HepG2 (cell line): ENCODE measurements at regions not wholly inside any gene's neighbourhood (a gene's known extent, or its start where the extent isn't known, plus 50 kb on each side); places are given as distances from the start of the nearest gene placed in this dataset.

Source experiments
- ATAC-seq: fragments of 200-7000 bp; cut with Tn5 transposase; 3 replicates; pipeline ENCODE4 v1.9.1; 2020; ENCODE audit warnings: mild to moderate bottlenecking, moderate library complexity
- BruUV-seq: library from RNA; stranded (reverse); fragments of 400-500 nt; replicated peaks from 2 replicates; lab custom pipeline; 2021; lab: Mats Ljungman, UMichigan
- CTCF ChIA-PET: fragments of 300-600 bp; formaldehyde crosslinking; extraction: SDS; loops from one replicate; lab custom pipeline; 2021; ENCODE audit warnings: low total read pairs, inconsistent platforms, low intra/inter-chr PET ratio; lab: Yijun Ruan, JAX
- POLR2A ChIA-PET: fragments of 350-600 bp; sonication (Branson Sonifier 250); formaldehyde crosslinking; loops from one replicate; lab custom pipeline; 2020; ENCODE audit warnings: antibody characterized with exemption, inconsistent platforms; lab: Yijun Ruan, JAX
- DNase-seq: peaks from one replicate; pipeline ENCODE4 v3.0.0-alpha.2; 2015; ENCODE audit warnings: low spot score
- FAIRE-seq: peaks from 3 replicates; lab custom pipeline; 2011; peaks lifted over from hg19 to GRCh38; lab: Jason Lieb, UNC
- H2AFZ ChIP-seq: one replicate; pipeline ENCODE4 v1.6.1; 2011; ENCODE audit warnings: low read length, inconsistent platforms
- H3K27ac ChIP-seq: fragments of 300-600 bp; 3 replicates; pipeline ENCODE4 v1.8.0; 2011; ENCODE audit warnings: mixed run types, mild to moderate bottlenecking, mixed read lengths, low read length, inconsistent platforms; ENCODE audit not compliant: insufficient read depth; ENCODE audit errors: extremely low read length
- H3K27me3 ChIP-seq, 2 experiments: fragments of 200-600 bp in 1 of 2; 2 replicates in 1 of 2; 3 replicates in 1 of 2; pipeline versions ENCODE4 v1.6.0 to v1.8.0; 2011; ENCODE audit warnings: low read length in 2 of 2, mild to moderate bottlenecking in 2 of 2, moderate library complexity in 2 of 2, inconsistent platforms in 1 of 2; ENCODE audit not compliant: insufficient read depth in 2 of 2, control insufficient read depth in 1 of 2
- H3K36me3 ChIP-seq, 2 experiments: fragments of 200-600 bp in 1 of 2; replicated peaks in 1 of 2; 2 replicates in 1 of 2; 3 replicates in 1 of 2; pipeline versions ENCODE4 v1.5.1 to v1.8.0; 2011; ENCODE audit warnings: low read length in 2 of 2, inconsistent platforms in 1 of 2; ENCODE audit not compliant: insufficient read depth in 2 of 2, control insufficient read depth in 1 of 2
- H3K4me1 ChIP-seq: 2 replicates; pipeline ENCODE4 v1.5.1; 2012; ENCODE audit warnings: low read length, inconsistent platforms; ENCODE audit not compliant: insufficient read depth
- H3K4me2 ChIP-seq: 2 replicates; pipeline ENCODE4 v1.6.0; 2011; ENCODE audit warnings: low read depth, low read length, inconsistent platforms
- H3K4me3 ChIP-seq, 3 experiments: fragments of 200-600 bp in 1 of 3; sonication (generic), shearing (Covaris generic) in 1 of 3; replicated peaks in 1 of 3; 2 replicates each; pipeline ENCODE4 v1.5.1; 2011 to 2016; ENCODE audit warnings: low read length in 3 of 3, inconsistent platforms in 2 of 3, low read depth in 2 of 3, mild to moderate bottlenecking in 2 of 3, control low read depth in 1 of 3, mixed read lengths in 1 of 3; ENCODE audit not compliant: insufficient read depth in 1 of 3
- H3K79me2 ChIP-seq: one replicate; pipeline ENCODE4 v1.6.1; 2011; ENCODE audit warnings: low read length, inconsistent platforms; ENCODE audit not compliant: insufficient read depth
- H3K9ac ChIP-seq: 2 replicates; pipeline ENCODE4 v1.6.0; 2011; ENCODE audit warnings: mild to moderate bottlenecking, low read depth, low read length, inconsistent platforms; ENCODE audit not compliant: insufficient read depth
- H3K9me3 ChIP-seq: 2 replicates; pipeline ENCODE4 v1.5.1; 2012; ENCODE audit warnings: mild to moderate bottlenecking, low read length
- H4K20me1 ChIP-seq: 2 replicates; pipeline ENCODE4 v1.6.0; 2011; ENCODE audit warnings: inconsistent platforms, mild to moderate bottlenecking, low read length, moderate library complexity; ENCODE audit not compliant: insufficient read depth
- ATF5 ChIP-seq: sonication (generic); formaldehyde crosslinking; IDR thresholded peaks from 2 replicates; pipeline ENCODE4 v1.4.0; 2020; ENCODE audit warnings: mild to moderate bottlenecking, low read depth, missing genetic modification reagents
- ATF6 ChIP-seq: sonication (generic); formaldehyde crosslinking; conservative IDR thresholded peaks from 2 replicates; pipeline ENCODE4 v1.4.0; 2020; ENCODE audit warnings: missing genetic modification reagents
- HDAC2 ChIP-seq: sonication (generic); formaldehyde crosslinking; IDR thresholded peaks from 2 replicates; pipeline ENCODE4 v1.4.0; 2020; ENCODE audit warnings: missing genetic modification reagents
- SP5 ChIP-seq: IDR thresholded peaks from 2 replicates; pipeline ENCODE4 v1.6.1; 2016; ENCODE audit warnings: low read depth, borderline replicate concordance
- ZNF121 ChIP-seq: sonication (generic); formaldehyde crosslinking; IDR thresholded peaks from 2 replicates; pipeline ENCODE4 v1.5.0; 2020; ENCODE audit warnings: mild to moderate bottlenecking, missing genetic modification reagents
- ZNF670 ChIP-seq: sonication (generic); formaldehyde crosslinking; IDR thresholded peaks from 2 replicates; pipeline ENCODE4 v1.8.0; 2022; ENCODE audit warnings: mild to moderate bottlenecking, missing genetic modification reagents, borderline replicate concordance
- ZNF768 ChIP-seq: sonication (generic); formaldehyde crosslinking; IDR thresholded peaks from 2 replicates; pipeline ENCODE4 v1.4.0; 2020; ENCODE audit warnings: missing genetic modification reagents
- WGBS: methylation state at CpG from one replicate; pipeline ENCODE4 v1.1.6; 2017; ENCODE audit warnings: low lambda C conversion rate; 5-methylcytosine and 5-hydroxymethylcytosine counted together
- in situ Hi-C: cut with HindIII; loops from 2 replicates; pipeline ENCODE4 v1.10.0; 2017; ENCODE audit warnings: low pct_unique_long_range_greater_than_20kb; ENCODE audit not compliant: extremely low pct_ligation_motif_present
- intact Hi-C: fragments of 100-400 bp; cut with micrococcal nuclease; formaldehyde crosslinking; loops from one replicate; pipeline ENCODE4 v1.10.0; 2022; ENCODE audit not compliant: unreplicated experiment

- CTCF ChIA-PET: no interaction called here
- in situ Hi-C loops: no loop called here
- no peak for TF ChIP-seq ZNF121 (CRISPR knock-in tag)
- TF ChIP-seq HDAC2: no peak
- no peak for TF ChIP-seq ZNF670 (CRISPR knock-in tag)
- TF ChIP-seq ZNF768 (CRISPR knock-in tag): no peak
- TF ChIP-seq, all 625 proteins: peak for 0
These were observed 526.6 kb upstream of the SEL1L start for GRCh38 chr14:82060219-82060618.

GRCh38 chr14:82067221-82067875 lies 533.7 kb upstream of the SEL1L start:
- no TSS peak for BruUV-seq
- ATAC-seq (no peak), DNase-seq (no peak), FAIRE-seq (no peak)
- no peak overlapping the region for H3K9ac ChIP-seq
- H3K36me3 ChIP-seq: no peaks in the 10 kb centered on the region
- no peak overlapping the region for H2AFZ ChIP-seq
- H3K27ac ChIP-seq: no peak overlapping the region
- no peak overlapping the region for H3K4me3 ChIP-seq
- ChIA-PET POLR2A (no interaction called here), CTCF (no interaction called here)
- intact Hi-C loops: no loop called here
- H3K4me2 ChIP-seq: no peak overlapping the region
- H3K9me3 ChIP-seq: peaks cover 52% of the 10 kb centered on the region
- no peaks in the 10 kb centered on the region; a peak in 1 of 5 replicates for H3K27me3 ChIP-seq
- no peaks in the 10 kb centered on the region for H3K79me2 ChIP-seq
- H3K4me1 ChIP-seq: no peaks in the 10 kb centered on the region
- 19% methylated on average over 11 of the region's 11 CpGs for WGBS
- no peaks in the 10 kb centered on the region for H4K20me1 ChIP-seq
- TF ChIP-seq SP5 (CRISPR knock-in tag) (no peak), ATF5 (CRISPR knock-in tag) (no peak), ATF6 (CRISPR knock-in tag) (no peak)
- in situ Hi-C loops: no loop called here

More at GRCh38 chr14:82060219-82060618, 526.6 kb upstream of the SEL1L start:
- no TSS peak for BruUV-seq
- Histone ChIP-seq H3K27ac (no peak overlapping the region), H3K9ac (no peak overlapping the region), H3K4me1 (no peaks in the 10 kb centered on the region), H3K4me2 (no peak overlapping the region), H2AFZ (no peak overlapping the region), H3K79me2 (no peaks in the 10 kb centered on the region), H3K36me3 (no peaks in the 10 kb centered on the region), H3K4me3 (no peak overlapping the region), H4K20me1 (no peaks in the 10 kb centered on the region), H3K27me3 (no peaks in the 10 kb centered on the region), H3K9me3 (peaks cover 49% of the 10 kb centered on the region)
- DNase-seq (no peak), FAIRE-seq (no peak), ATAC-seq (no peak)
- intact Hi-C loops: no loop called here
- POLR2A ChIA-PET: no interaction called here
- WGBS: 7% methylated on average over 3 of the region's 3 CpGs
